HepG2 (cell line): ENCODE measurements at regions not wholly inside any gene's neighbourhood (a gene's known extent, or its start where the extent isn't known, plus 50 kb on each side); places are given as distances from the start of the nearest gene placed in this dataset.
A peak's percentile ranks its signal among the peaks of the same experiment; 100 is the strongest.

ENCODE experiments used
- GATA4 ChIP-seq: sonication (generic); IDR thresholded peaks from 2 replicates; pipeline ENCODE4 v1.6.1; 2016; ENCODE audit warnings: antibody characterized with exemption, low read depth, borderline replicate concordance
- HNRNPK ChIP-seq: fragments of 200-400 bp; formaldehyde crosslinking; IDR thresholded peaks from 2 replicates; pipeline ENCODE4 v1.6.1; 2018; ENCODE audit warnings: low read length, low read depth, moderate library complexity, mild to moderate bottlenecking; ENCODE audit not compliant: poor library complexity, severe bottlenecking
- KDM3A ChIP-seq: IDR thresholded peaks from 2 replicates; pipeline ENCODE4 v1.6.1; 2018; ENCODE audit warnings: low read depth, missing compliant biosample characterization
- MEIS1 ChIP-seq: sonication (generic); formaldehyde crosslinking; IDR thresholded peaks from 2 replicates; pipeline ENCODE4 v1.9.0; 2021; ENCODE audit warnings: mild to moderate bottlenecking, missing genetic modification reagents, moderate library complexity, borderline replicate concordance
- MLLT10 ChIP-seq: sonication (generic); formaldehyde crosslinking; IDR thresholded peaks from 2 replicates; pipeline ENCODE4 v1.4.0; 2020; ENCODE audit warnings: missing genetic modification reagents
- NR2F6 ChIP-seq, 2 experiments: IDR thresholded peaks; 2 replicates each; pipeline ENCODE4 v1.6.1; 2016; ENCODE audit warnings: antibody characterized with exemption in 1 of 2, mild to moderate bottlenecking in 1 of 2
- RFXAP ChIP-seq: sonication (generic); formaldehyde crosslinking; IDR thresholded peaks from 2 replicates; pipeline ENCODE4 v1.4.0; 2020; ENCODE audit warnings: missing genetic modification reagents, borderline replicate concordance
- SMARCE1 ChIP-seq: fragments of 450-650 bp; IDR thresholded peaks from 2 replicates; pipeline ENCODE4 v1.6.1; 2017; ENCODE audit warnings: borderline replicate concordance
- SNAPC2 ChIP-seq: sonication (generic); formaldehyde crosslinking; IDR thresholded peaks from 2 replicates; pipeline ENCODE4 v1.8.1; 2022; ENCODE audit warnings: mild to moderate bottlenecking, missing genetic modification reagents
- TAF1 ChIP-seq: sonication (generic); formaldehyde crosslinking; IDR thresholded peaks from 2 replicates; pipeline ENCODE4 v1.4.0; 2020; ENCODE audit warnings: missing genetic modification reagents
- TAF15 ChIP-seq: fragments of 200-400 bp; formaldehyde crosslinking; IDR thresholded peaks from one replicate; pipeline ENCODE4 v1.6.1; 2018; ENCODE audit warnings: mild to moderate bottlenecking, low read depth, low read length; ENCODE audit not compliant: poor library complexity, severe bottlenecking
- ZNF136 ChIP-seq: sonication (generic); formaldehyde crosslinking; IDR thresholded peaks from 2 replicates; pipeline ENCODE4 v1.8.1; 2022; ENCODE audit warnings: low read depth, mild to moderate bottlenecking, moderate library complexity, missing genetic modification reagents
- ZNF274 ChIP-seq: sonication (generic); formaldehyde crosslinking; IDR thresholded peaks from 2 replicates; pipeline ENCODE4 v1.5.1; 2020; ENCODE audit warnings: mild to moderate bottlenecking, missing genetic modification reagents
- TF ChIP-seq, protein P1 (sequence below): sonication (generic); formaldehyde crosslinking; conservative IDR thresholded peaks from 2 replicates; pipeline ENCODE4 v1.4.0; 2020; ENCODE audit warnings: mild to moderate bottlenecking, missing genetic modification reagents, moderate library complexity
- TF ChIP-seq, protein P2 (sequence below): sonication (generic); formaldehyde crosslinking; IDR thresholded peaks from 2 replicates; pipeline ENCODE4 v1.4.0; 2020; ENCODE audit warnings: low read depth, missing genetic modification reagents
- TF ChIP-seq, protein P3 (sequence below): sonication (generic); formaldehyde crosslinking; IDR thresholded peaks from 2 replicates; pipeline ENCODE4 v1.8.1; 2023; ENCODE audit warnings: mild to moderate bottlenecking, missing genetic modification reagents
- TF ChIP-seq, protein P4 (sequence below): sonication (generic); formaldehyde crosslinking; IDR thresholded peaks from 2 replicates; pipeline ENCODE4 v1.4.0; 2020; ENCODE audit warnings: missing genetic modification reagents
- TF ChIP-seq, protein P5 (sequence below): sonication (generic); formaldehyde crosslinking; IDR thresholded peaks from 2 replicates; pipeline ENCODE4 v1.4.0; 2020; ENCODE audit warnings: missing genetic modification reagents; ENCODE audit errors: not compliant biosample characterization

DNA sequence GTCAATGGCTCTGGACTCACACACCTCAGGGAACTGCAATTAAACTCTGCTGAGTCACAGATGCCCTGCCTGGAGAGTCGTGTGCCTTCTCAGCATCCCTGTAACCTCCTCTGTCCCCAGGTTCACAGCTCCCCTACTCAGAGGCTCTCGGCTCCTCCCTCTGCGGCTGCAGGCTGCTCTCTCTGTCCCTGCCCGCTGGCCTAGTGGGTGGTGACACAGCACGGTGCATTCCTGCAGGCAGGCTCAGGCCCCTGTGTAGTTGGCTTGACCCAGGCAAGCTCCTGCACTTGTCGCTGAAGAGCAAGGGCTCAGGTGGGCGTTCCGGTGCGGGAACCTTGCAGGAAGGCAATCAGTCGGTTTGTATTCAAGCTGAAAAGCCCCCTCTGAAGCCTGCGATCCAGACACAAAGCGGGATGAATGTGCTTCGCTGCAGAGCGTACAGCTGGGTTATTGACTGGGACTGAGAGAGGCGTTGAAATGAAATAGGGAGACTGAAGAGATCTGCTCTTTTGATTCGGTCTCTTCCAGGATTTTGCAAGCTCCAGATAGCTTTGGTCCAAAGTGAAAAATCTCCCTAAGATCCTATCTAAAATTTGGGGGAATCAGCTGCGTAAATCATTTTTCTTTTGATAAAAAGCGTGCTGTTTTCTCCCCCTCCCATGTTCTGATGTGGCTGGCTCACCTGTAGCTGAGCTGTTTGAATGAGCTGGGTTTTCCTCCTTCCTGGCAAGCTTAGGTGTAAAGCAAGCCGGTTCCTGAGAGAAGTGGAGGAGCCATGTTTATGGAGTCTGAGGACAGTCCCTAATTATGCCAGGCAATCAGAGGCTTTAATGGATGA, 208.7 kb upstream of the PHYHIPL start (continued):
- TF ChIP-seq, protein P1, sequence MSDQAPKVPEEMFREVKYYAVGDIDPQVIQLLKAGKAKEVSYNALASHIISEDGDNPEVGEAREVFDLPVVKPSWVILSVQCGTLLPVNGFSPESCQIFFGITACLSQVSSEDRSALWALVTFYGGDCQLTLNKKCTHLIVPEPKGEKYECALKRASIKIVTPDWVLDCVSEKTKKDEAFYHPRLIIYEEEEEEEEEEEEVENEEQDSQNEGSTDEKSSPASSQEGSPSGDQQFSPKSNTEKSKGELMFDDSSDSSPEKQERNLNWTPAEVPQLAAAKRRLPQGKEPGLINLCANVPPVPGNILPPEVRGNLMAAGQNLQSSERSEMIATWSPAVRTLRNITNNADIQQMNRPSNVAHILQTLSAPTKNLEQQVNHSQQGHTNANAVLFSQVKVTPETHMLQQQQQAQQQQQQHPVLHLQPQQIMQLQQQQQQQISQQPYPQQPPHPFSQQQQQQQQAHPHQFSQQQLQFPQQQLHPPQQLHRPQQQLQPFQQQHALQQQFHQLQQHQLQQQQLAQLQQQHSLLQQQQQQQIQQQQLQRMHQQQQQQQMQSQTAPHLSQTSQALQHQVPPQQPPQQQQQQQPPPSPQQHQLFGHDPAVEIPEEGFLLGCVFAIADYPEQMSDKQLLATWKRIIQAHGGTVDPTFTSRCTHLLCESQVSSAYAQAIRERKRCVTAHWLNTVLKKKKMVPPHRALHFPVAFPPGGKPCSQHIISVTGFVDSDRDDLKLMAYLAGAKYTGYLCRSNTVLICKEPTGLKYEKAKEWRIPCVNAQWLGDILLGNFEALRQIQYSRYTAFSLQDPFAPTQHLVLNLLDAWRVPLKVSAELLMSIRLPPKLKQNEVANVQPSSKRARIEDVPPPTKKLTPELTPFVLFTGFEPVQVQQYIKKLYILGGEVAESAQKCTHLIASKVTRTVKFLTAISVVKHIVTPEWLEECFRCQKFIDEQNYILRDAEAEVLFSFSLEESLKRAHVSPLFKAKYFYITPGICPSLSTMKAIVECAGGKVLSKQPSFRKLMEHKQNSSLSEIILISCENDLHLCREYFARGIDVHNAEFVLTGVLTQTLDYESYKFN (CRISPR knock-in tag): peak; percentile 78
- no peak for TF ChIP-seq NR2F6 (IDR thresholded peaks at IDR 0.05)
- TF ChIP-seq NR2F6 (CRISPR knock-in tag; IDR thresholded peaks at IDR 0.05): peak; percentile 69; the same call in 1 of the 2 replicates
- TF ChIP-seq, protein P2, sequence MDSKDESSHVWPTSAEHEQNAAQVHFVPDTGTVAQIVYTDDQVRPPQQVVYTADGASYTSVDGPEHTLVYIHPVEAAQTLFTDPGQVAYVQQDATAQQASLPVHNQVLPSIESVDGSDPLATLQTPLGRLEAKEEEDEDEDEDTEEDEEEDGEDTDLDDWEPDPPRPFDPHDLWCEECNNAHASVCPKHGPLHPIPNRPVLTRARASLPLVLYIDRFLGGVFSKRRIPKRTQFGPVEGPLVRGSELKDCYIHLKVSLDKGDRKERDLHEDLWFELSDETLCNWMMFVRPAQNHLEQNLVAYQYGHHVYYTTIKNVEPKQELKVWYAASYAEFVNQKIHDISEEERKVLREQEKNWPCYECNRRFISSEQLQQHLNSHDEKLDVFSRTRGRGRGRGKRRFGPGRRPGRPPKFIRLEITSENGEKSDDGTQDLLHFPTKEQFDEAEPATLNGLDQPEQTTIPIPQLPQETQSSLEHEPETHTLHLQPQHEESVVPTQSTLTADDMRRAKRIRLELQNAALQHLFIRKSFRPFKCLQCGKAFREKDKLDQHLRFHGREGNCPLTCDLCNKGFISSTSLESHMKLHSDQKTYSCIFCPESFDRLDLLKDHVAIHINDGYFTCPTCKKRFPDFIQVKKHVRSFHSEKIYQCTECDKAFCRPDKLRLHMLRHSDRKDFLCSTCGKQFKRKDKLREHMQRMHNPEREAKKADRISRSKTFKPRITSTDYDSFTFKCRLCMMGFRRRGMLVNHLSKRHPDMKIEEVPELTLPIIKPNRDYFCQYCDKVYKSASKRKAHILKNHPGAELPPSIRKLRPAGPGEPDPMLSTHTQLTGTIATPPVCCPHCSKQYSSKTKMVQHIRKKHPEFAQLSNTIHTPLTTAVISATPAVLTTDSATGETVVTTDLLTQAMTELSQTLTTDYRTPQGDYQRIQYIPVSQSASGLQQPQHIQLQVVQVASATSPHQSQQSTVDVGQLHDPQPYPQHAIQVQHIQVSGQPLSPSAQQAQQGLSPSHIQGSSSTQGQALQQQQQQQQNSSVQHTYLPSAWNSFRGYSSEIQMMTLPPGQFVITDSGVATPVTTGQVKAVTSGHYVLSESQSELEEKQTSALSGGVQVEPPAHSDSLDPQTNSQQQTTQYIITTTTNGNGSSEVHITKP: peak; percentile 90
- TF ChIP-seq ZNF136 (CRISPR knock-in tag): 0 out of 2 replicates have a peak, but pooled peaks have one; percentile 61
- TF ChIP-seq, protein P3, sequence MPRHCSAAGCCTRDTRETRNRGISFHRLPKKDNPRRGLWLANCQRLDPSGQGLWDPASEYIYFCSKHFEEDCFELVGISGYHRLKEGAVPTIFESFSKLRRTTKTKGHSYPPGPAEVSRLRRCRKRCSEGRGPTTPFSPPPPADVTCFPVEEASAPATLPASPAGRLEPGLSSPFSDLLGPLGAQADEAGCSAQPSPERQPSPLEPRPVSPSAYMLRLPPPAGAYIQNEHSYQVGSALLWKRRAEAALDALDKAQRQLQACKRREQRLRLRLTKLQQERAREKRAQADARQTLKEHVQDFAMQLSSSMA (CRISPR knock-in tag): no peak
- TF ChIP-seq MLLT10 (CRISPR knock-in tag): no peak
- TF ChIP-seq TAF15: no peak
- no peak for TF ChIP-seq MEIS1 (CRISPR knock-in tag)
- TF ChIP-seq GATA4: peak; percentile 44; the same call in 1 of the 2 replicates
- TF ChIP-seq, protein P4, sequence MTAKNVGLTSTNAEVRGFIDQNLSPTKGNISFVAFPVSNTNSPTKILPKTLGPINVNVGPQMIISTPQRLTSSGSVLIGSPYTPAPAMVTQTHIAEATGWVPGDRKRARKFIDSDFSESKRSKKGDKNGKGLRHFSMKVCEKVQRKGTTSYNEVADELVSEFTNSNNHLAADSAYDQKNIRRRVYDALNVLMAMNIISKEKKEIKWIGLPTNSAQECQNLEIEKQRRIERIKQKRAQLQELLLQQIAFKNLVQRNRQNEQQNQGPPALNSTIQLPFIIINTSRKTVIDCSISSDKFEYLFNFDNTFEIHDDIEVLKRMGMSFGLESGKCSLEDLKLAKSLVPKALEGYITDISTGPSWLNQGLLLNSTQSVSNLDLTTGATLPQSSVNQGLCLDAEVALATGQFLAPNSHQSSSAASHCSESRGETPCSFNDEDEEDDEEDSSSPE: no peak
- TF ChIP-seq, protein P5, sequence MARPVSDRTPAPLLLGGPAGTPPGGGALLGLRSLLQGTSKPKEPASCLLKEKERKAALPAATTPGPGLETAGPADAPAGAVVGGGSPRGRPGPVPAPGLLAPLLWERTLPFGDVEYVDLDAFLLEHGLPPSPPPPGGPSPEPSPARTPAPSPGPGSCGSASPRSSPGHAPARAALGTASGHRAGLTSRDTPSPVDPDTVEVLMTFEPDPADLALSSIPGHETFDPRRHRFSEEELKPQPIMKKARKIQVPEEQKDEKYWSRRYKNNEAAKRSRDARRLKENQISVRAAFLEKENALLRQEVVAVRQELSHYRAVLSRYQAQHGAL (CRISPR knock-in tag): peak; percentile 80
- TF ChIP-seq SMARCE1: no peak
- TF ChIP-seq ZNF274 (CRISPR knock-in tag): peak; percentile 72; the same call in 1 of the 2 replicates
- peak; percentile 61; the same call in 1 of the 2 replicates for TF ChIP-seq TAF1
- 0 out of 2 replicates have a peak, but pooled peaks have one; percentile 34 for TF ChIP-seq RFXAP (CRISPR knock-in tag)
- peak; percentile 85 for TF ChIP-seq KDM3A (CRISPR knock-in tag)
- TF ChIP-seq SNAPC2: peak; percentile 63; the same call in 1 of the 2 replicates
- no peak for TF ChIP-seq HNRNPK
